CD4-positive, alpha-beta memory T cell (primary cell): ENCODE measurements at regions not wholly inside any gene's neighbourhood (a gene's known extent, or its start where the extent isn't known, plus 50 kb on each side); places are given as distances from the start of the nearest gene placed in this dataset.

ENCODE experiments used
- CTCF ChIA-PET: fragments of 350-600 bp; sonication (Branson Sonifier 250); formaldehyde crosslinking; loops from one replicate; lab custom pipeline; 2021; ENCODE audit warnings: inconsistent platforms; ENCODE audit not compliant: partially characterized antibody; lab: Charles Lee
- POLR2A ChIA-PET: fragments of 350-600 bp; sonication (Branson Sonifier 250); formaldehyde crosslinking; loops from one replicate; lab custom pipeline; 2021; ENCODE audit not compliant: partially characterized antibody; lab: Charles Lee
- DNase-seq, 5 donors: peaks; one replicate each; pipeline versions ENCODE4 v3.0.0 to v3.0.0-alpha.2; 2020 to 2022; ENCODE audit warnings: mixed read lengths in 1 of 5
- H3K27ac ChIP-seq: one replicate; pipeline ENCODE4 v1.7.0; 2013; ENCODE audit warnings: low read depth, low read length
- H3K27me3 ChIP-seq: 2 replicates; pipeline ENCODE4 v1.7.0; 2013; ENCODE audit warnings: mild to moderate bottlenecking, low read length, moderate library complexity; ENCODE audit not compliant: insufficient read depth
- H3K36me3 ChIP-seq: 2 replicates; pipeline ENCODE4 v1.7.0; 2013; ENCODE audit warnings: mild to moderate bottlenecking, low read length, moderate library complexity; ENCODE audit not compliant: insufficient read depth
- H3K4me1 ChIP-seq: 2 replicates; pipeline ENCODE4 v1.7.0; 2013; ENCODE audit warnings: mild to moderate bottlenecking, low read length, moderate library complexity; ENCODE audit not compliant: insufficient read depth
- H3K4me3 ChIP-seq, 2 donors: one replicate each; pipeline ENCODE4 v1.7.0; 2013; ENCODE audit warnings: low read length in 2 of 2, mild to moderate bottlenecking in 1 of 2
- H3K9me3 ChIP-seq, 2 donors: one replicate each; pipeline ENCODE4 v1.7.0; 2013; ENCODE audit warnings: low read length in 2 of 2, control low read depth in 1 of 2; ENCODE audit not compliant: control insufficient read depth in 1 of 2
- H3K27ac Mint-ChIP-seq, 7 donors: one replicate each; pipeline ENCODE4 v1.8.0; 2020 to 2021; ENCODE audit warnings: mixed read lengths in 7 of 7, mild to moderate bottlenecking in 6 of 7, inconsistent platforms in 3 of 7, moderate library complexity in 3 of 7
- H3K27me3 Mint-ChIP-seq, 2 donors: one replicate each; pipeline ENCODE4 v1.8.0; 2020 to 2021; ENCODE audit warnings: mixed read lengths in 2 of 2
- H3K36me3 Mint-ChIP-seq, 2 donors: one replicate each; pipeline ENCODE4 v1.8.0; 2020 to 2021; ENCODE audit warnings: mixed read lengths in 2 of 2, inconsistent platforms in 1 of 2, mild to moderate bottlenecking in 1 of 2
- H3K4me1 Mint-ChIP-seq, 4 donors: one replicate each; pipeline ENCODE4 v1.8.0; 2020 to 2021; ENCODE audit warnings: mixed read lengths in 4 of 4, mild to moderate bottlenecking in 1 of 4
- H3K4me3 Mint-ChIP-seq, 8 donors: one replicate each; pipeline ENCODE4 v1.8.0; 2020 to 2021; ENCODE audit warnings: mixed read lengths in 8 of 8, mild to moderate bottlenecking in 7 of 8, moderate library complexity in 6 of 8, inconsistent platforms in 3 of 8
- H3K9me3 Mint-ChIP-seq, 8 donors: one replicate each; pipeline ENCODE4 v1.8.0; 2020 to 2021; ENCODE audit warnings: mixed read lengths in 8 of 8, mild to moderate bottlenecking in 5 of 8, inconsistent platforms in 3 of 8, moderate library complexity in 1 of 8
- intact Hi-C: fragments of 100-400 bp; cut with micrococcal nuclease; formaldehyde crosslinking; loops from one replicate; pipeline ENCODE4 v1.15.1; 2023

DNA sequence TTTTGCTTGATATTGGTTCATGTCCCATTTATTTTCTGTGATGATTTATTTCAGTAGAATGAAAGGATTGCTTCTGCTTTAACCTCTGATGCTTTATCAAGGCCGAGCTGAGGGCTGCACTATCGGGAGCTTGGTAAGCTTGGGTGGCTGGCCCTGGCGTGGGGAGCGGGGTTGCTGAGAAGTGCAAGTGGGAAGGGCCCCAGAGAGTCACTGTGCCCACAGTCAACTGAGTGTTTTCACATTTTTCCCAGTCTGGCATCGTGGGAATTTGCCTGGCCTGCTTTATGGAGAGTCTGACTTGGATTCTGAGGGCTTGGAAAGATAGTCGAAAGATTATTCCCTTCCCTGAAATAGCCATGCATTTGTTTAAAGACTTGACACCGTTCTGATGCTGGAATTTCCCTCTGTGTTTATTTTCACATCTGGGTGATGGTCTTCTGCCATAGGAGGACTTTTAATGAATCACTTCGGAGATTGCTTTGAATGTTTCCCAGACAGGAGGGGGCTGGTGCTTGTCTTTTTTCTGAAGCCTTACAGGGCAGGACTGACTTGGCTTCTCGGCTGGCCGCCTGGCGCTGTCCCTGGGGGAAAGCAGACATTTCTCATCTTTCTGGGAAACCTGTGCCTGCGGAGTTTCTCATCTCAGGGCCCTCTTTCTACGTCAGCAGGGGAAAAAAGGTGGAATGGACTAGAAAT is 139.0 kb downstream of the BOD1 start:
- no peak for DNase-seq
- CTCF ChIA-PET, result no interaction called here
- POLR2A ChIA-PET, result no interaction called here
- intact Hi-C loops, result no loop called here
- Mint-ChIP-seq H3K4me1 (no peaks in the 10 kb centered on the region), H3K27me3 (peaks cover 0 to 4% of the 10 kb centered on the region in 2 donors), H3K27ac (no peak overlapping the region), H3K9me3 (peaks cover 0 to 1% (median 0%) of the 10 kb centered on the region in 8 donors), H3K36me3 (no peaks in the 10 kb centered on the region), H3K4me3 (no peak overlapping the region)
- Histone ChIP-seq H3K36me3 (no peaks in the 10 kb centered on the region), H3K27ac (no peak overlapping the region), H3K27me3 (no peaks in the 10 kb centered on the region), H3K4me1 (no peaks in the 10 kb centered on the region), H3K4me3 (no peak overlapping the region), H3K9me3 (no peaks in the 10 kb centered on the region)

DNA sequence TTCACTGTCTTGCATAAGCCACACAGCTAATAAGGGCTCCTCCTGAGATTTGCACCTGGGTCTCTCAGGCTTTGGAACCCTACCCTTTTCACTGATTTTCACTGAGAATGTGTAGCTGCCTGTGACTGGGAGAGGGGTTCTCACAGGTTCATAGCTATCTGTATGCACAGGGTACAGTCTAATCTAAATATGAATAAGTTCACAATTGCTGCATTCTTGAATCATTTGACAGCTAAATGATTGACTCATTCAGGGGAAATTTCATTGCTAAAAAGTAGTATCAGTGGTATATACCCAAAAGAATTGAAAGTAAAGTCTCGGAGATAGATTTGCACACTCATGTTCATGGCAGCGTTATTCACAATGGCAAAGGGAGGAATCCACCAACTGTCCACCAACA is 140.7 kb downstream of the BOD1 start:
- H3K27ac Mint-ChIP-seq, result no peak overlapping the region
- no peak for DNase-seq
- H3K36me3 ChIP-seq, result no peaks in the 10 kb centered on the region
- peaks cover 0 to 1% (median 0%) of the 10 kb centered on the region in 8 donors for H3K9me3 Mint-ChIP-seq
- H3K27me3 Mint-ChIP-seq, result peaks cover 0 to 2% of the 10 kb centered on the region in 2 donors
- no peaks in the 10 kb centered on the region for H3K27me3 ChIP-seq
- CTCF ChIA-PET, result no interaction called here
- no peaks in the 10 kb centered on the region for H3K36me3 Mint-ChIP-seq
- no peaks in the 10 kb centered on the region for H3K4me1 Mint-ChIP-seq
- H3K4me1 ChIP-seq, result no peaks in the 10 kb centered on the region
- H3K9me3 ChIP-seq, result no peaks in the 10 kb centered on the region
- POLR2A ChIA-PET, result no interaction called here
- no peak overlapping the region for H3K4me3 ChIP-seq
- no peak overlapping the region for H3K4me3 Mint-ChIP-seq
- intact Hi-C loops, result no loop called here
- no peak overlapping the region for H3K27ac ChIP-seq

DNA sequence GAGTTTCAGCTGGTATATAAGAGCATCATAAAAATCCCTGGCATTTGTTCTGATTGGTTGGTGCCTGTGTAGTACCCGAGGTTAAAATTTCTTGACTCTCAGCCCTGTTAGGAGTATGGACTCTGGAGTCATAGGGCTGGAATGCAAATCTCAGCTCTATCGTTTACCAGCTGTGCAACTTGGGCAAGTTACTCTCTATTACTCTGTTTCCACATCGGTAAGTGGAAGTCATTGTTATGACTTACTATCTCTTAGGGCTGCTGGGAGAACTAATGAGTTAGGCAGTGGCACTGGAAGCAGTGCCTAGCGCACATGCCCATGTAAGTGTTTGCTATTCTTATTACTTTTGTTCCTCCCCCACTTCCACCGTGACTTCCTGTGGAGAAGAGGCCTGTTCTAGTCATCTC is 141.6 kb downstream of the BOD1 start:
- intact Hi-C loops, result no loop called here
- Mint-ChIP-seq H3K4me3 (no peak overlapping the region), H3K4me1 (no peaks in the 10 kb centered on the region), H3K27me3 (peaks cover 0 to 2% of the 10 kb centered on the region in 2 donors), H3K36me3 (no peaks in the 10 kb centered on the region), H3K9me3 (peaks cover 0 to 1% (median 0%) of the 10 kb centered on the region in 8 donors), H3K27ac (no peak overlapping the region)
- H3K36me3 ChIP-seq, result no peaks in the 10 kb centered on the region
- POLR2A ChIA-PET, result no interaction called here
- CTCF ChIA-PET, result no interaction called here
- H3K27ac ChIP-seq, result no peak overlapping the region
- H3K9me3 ChIP-seq, result no peaks in the 10 kb centered on the region
- no peak for DNase-seq
- no peaks in the 10 kb centered on the region for H3K27me3 ChIP-seq
- H3K4me1 ChIP-seq, result no peaks in the 10 kb centered on the region
- no peak overlapping the region for H3K4me3 ChIP-seq

DNA sequence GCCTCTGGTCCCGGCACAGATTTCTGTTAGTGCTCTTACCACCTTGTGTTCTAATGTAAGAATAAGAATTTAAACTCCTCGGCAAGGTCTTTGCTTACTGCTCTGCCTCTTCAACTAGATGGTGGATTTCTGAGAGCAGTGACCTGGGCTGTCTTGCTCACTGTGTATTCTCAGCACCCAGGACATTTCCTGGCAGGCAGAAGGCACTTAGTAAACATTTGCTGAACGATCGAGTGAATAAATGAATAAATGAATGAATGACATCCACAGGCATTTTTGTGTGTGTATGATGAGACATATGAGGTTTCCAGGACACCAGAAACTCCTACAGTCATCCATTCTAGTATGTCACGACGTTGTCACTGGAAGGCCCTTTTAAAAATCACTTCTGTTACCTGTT is 143.2 kb downstream of the BOD1 start:
- ChIA-PET POLR2A (no interaction called here), CTCF (no interaction called here)
- intact Hi-C loops, result no loop called here
- no peak overlapping the region for H3K4me3 Mint-ChIP-seq
- no peak for DNase-seq
- Histone ChIP-seq H3K27ac (no peak overlapping the region), H3K4me1 (no peaks in the 10 kb centered on the region), H3K27me3 (no peaks in the 10 kb centered on the region), H3K4me3 (no peak overlapping the region), H3K9me3 (no peaks in the 10 kb centered on the region), H3K36me3 (no peaks in the 10 kb centered on the region)
- H3K36me3 Mint-ChIP-seq, result no peaks in the 10 kb centered on the region
- no peak overlapping the region for H3K27ac Mint-ChIP-seq
- no peaks in the 10 kb centered on the region for H3K4me1 Mint-ChIP-seq
- no peaks in the 10 kb centered on the region for H3K27me3 Mint-ChIP-seq
- peaks cover 0 to 1% (median 0%) of the 10 kb centered on the region in 8 donors for H3K9me3 Mint-ChIP-seq

DNA sequence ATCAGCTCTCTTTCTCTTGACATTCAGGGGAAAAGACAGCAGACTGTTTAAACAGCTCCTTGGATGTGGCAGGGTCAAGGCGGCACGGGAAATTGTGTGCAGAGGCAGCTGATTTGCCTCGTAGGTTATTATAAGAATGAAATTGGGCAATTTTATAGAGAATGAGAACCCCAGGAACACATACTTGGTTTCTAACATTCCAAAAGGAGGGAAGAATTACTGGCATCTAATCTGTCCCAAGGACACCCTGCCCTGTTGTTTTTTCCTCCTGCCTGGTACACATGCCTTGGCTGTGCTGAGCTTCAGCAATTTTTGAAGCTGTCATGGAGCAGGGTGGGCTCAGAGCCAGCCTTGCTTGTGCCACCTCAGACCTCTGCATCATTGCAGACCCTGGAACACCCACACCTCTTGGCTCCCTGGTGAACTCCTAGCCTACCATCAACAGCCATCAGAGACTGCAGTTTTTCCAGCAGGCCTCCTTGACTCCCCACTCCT is 143.6 kb downstream of the BOD1 start:
- Histone ChIP-seq H3K27ac (no peak overlapping the region), H3K36me3 (no peaks in the 10 kb centered on the region), H3K9me3 (no peaks in the 10 kb centered on the region), H3K4me3 (no peak overlapping the region), H3K4me1 (no peaks in the 10 kb centered on the region), H3K27me3 (no peaks in the 10 kb centered on the region)
- CTCF ChIA-PET, result no interaction called here
- DNase-seq, result no peak
- Mint-ChIP-seq H3K4me1 (no peaks in the 10 kb centered on the region), H3K9me3 (peaks cover 0 to 1% (median 0%) of the 10 kb centered on the region in 8 donors), H3K27ac (no peak overlapping the region), H3K36me3 (no peaks in the 10 kb centered on the region), H3K27me3 (peaks cover 0 to under 1% of the 10 kb centered on the region in 2 donors), H3K4me3 (no peak overlapping the region)
- POLR2A ChIA-PET, result no interaction called here
- intact Hi-C loops, result no loop called here

DNA sequence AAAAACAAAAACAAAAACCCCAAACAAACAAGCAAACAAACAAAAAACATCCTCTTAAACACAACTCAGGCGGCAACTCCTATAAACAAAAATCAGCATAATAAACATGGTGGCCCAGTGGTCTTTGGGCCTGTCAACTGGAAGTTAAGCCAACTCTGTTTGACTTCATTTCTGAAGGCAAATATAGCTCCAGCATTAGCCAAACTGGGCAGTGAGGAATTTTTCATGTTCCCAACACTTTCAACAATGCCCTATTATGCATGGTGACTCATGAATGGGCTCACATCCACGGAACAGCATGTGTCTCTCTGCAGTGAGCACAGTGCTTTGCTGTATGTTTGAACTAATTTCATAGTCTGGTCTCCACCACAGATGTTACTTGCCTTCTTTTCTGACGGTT is 143.9 kb upstream of the STC2 start:
- CTCF ChIA-PET, result no interaction called here
- Histone ChIP-seq H3K4me1 (no peaks in the 10 kb centered on the region), H3K27ac (no peak overlapping the region), H3K9me3 (no peaks in the 10 kb centered on the region), H3K27me3 (no peaks in the 10 kb centered on the region), H3K36me3 (no peaks in the 10 kb centered on the region), H3K4me3 (no peak overlapping the region)
- H3K27me3 Mint-ChIP-seq, result peaks cover 0 to 3% of the 10 kb centered on the region in 2 donors
- no peak for DNase-seq
- H3K9me3 Mint-ChIP-seq, result peaks cover 0 to 1% (median 0%) of the 10 kb centered on the region in 8 donors
- peak overlapping the region in 1 of 7 donors; percentile 17 for H3K27ac Mint-ChIP-seq
- no peaks in the 10 kb centered on the region for H3K4me1 Mint-ChIP-seq
- intact Hi-C loops, result no loop called here
- no peaks in the 10 kb centered on the region for H3K36me3 Mint-ChIP-seq
- POLR2A ChIA-PET, result no interaction called here
- no peak overlapping the region for H3K4me3 Mint-ChIP-seq

DNA sequence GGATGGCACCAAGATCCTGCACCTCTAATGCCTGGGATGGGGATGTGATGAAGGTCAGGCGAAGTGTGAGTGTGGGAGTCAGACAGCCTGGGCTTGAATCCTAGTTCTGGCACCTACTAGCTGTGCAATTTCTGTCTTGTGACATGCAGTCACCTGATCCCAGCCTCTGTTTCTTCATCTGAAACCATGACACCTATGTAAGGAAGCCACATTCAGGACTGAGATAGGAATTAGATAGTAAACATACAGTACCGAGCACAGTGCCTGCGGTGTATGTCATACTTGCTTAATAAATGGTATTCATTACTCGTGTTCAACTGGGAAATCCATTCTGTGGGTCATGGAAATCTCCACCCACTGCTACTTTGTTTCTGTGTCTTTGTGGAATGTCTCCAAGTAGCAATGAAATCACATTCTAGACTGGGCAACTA is 140.6 kb upstream of the STC2 start:
- no peaks in the 10 kb centered on the region for H3K4me1 Mint-ChIP-seq
- peaks cover 0 to 7% of the 10 kb centered on the region in 2 donors for H3K27me3 Mint-ChIP-seq
- peaks cover 0 to 18% (median 7%) of the 10 kb centered on the region in 8 donors for H3K9me3 Mint-ChIP-seq
- no peaks in the 10 kb centered on the region for H3K36me3 Mint-ChIP-seq
- intact Hi-C loops, result no loop called here
- Histone ChIP-seq H3K27me3 (no peaks in the 10 kb centered on the region), H3K4me3 (no peak overlapping the region), H3K36me3 (no peaks in the 10 kb centered on the region), H3K4me1 (no peaks in the 10 kb centered on the region), H3K27ac (no peak overlapping the region), H3K9me3 (no peaks in the 10 kb centered on the region)
- peak in 1 of 5 donors; percentile 14 for DNase-seq
- CTCF ChIA-PET, result no interaction called here
- no peak overlapping the region for H3K27ac Mint-ChIP-seq
- POLR2A ChIA-PET, result no interaction called here
- no peak overlapping the region for H3K4me3 Mint-ChIP-seq
